Hematopoietic multipotent progenitor cell treated with erythropoietin and hydrocortisone succinate and interleukin-3 and kit ligand, for 6 days (in vitro differentiated cells): ENCODE measurements at regions not wholly inside any gene's neighbourhood (a gene's known extent, or its start where the extent isn't known, plus 50 kb on each side); places are given as distances from the start of the nearest gene placed in this dataset.
"Not testable (repeated sequence)": the region's sequence is repeated elsewhere in the genome, so short reads cannot be mapped to it uniquely, and the experiment has no call there.

Source experiments
- DNase-seq: peaks from one replicate; pipeline ENCODE4 v3.0.0-alpha.2; 2015

DNA sequence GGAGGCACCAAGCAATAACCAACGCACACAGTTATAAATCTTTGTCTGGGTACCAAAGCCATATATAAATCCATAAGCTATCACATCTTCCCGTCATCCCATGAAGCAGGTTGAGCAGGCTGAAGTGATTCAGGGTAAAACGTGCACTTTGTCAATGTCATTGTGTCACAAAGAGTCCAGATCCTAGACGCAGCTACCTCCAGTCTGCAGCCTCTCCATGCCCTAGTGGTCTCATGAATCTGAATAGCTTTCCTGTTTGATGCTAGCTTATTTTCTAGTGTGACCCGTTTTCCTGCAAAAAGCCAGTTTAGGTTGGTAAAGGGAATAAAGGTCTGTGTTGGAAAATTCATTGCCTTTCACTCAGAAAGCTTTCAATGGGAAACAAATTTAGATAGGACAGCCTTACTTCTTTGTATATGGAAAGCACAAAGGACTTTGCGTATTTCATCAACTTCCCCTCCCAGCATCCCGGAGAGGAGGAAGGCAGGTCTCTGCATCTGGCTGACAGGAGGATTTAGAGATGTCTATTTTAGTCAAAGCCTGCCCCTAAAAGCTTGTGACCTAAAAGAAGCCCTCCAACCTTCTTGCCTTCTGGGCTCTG lies 222.3 kb upstream of the ARL4C start:
- DNase-seq, result no peak

DNA sequence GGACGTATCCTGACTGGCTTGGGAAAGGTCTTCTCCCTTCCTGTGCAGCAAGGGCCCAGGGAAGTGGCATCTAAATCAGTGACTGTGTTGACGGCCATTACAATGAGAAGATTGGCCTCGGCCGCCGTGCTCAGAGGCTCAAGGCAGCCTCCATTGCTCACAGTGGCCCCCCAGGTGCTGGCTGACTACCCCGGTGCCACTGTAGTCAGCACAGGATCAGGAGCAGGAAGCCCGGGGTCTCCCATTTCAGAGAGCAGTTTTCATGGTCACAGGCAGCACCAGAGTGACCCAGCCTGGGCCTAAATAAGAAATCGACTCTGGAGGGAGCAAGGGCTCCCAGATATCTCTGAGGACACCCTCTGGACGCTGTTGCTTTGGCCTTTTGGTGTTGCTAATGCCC lies 219.4 kb upstream of the ARL4C start:
- no peak for DNase-seq

GRCh38 chr2:234715671-234716250 lies 218.9 kb upstream of the ARL4C start:
- no peak for DNase-seq

GRCh38 chr2:234714711-234715110 lies 217.8 kb upstream of the ARL4C start:
- DNase-seq, result no peak

GRCh38 chr2:234712421-234712935 lies 215.6 kb upstream of the ARL4C start:
- no peak for DNase-seq

DNA sequence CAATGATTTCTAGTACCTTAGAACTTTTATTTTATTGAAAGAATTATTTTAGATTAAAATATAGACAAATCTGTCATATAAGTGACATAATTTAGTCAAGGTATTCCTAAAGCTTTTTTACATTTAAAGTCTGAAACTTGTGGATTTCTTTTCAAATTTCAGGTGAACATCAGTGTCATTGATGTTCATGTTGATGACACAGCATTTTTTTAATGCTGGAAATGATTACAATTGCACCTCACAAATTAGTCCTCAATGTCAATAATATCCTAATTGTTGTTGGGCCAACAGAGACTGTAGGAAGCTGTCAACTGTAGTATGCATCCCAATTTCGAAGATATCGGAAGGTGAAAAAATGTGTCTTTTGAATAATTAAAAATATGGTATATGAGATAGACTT lies 214.4 kb upstream of the ARL4C start:
- no peak for DNase-seq

GRCh38 chr2:234710587-234710986 lies 213.7 kb upstream of the ARL4C start:
- no peak for DNase-seq

GRCh38 chr2:234710066-234710465 lies 213.2 kb upstream of the ARL4C start:
- DNase-seq, result no peak

DNA sequence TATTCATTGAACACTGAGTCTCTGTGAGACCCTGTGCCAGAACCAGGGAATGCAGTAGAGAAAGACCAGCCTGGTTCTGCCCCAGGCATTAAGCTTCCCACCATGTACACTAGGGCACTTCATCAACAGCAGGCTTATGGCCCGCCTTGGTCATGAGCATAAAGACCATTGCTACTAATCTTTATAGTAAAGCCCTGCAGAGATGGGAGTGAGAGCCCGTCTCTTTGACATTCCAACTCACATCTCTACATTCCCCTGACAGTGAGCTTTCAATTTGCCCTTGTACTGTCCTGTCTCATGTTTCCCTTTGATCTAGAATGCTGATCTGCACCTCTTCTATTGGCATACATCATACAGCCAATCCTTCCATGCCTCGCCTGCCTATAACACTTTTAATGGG lies 211.8 kb upstream of the ARL4C start:
- DNase-seq, result no peak

- DNase-seq, result no peak
Observed at GRCh38 chr2:234708091-234708683, 211.3 kb upstream of the ARL4C start.

GRCh38 chr2:234706086-234706485 lies 209.2 kb upstream of the ARL4C start:
- no peak for DNase-seq

GRCh38 chr2:234705108-234705507 lies 208.2 kb upstream of the ARL4C start:
- no peak for DNase-seq

DNA sequence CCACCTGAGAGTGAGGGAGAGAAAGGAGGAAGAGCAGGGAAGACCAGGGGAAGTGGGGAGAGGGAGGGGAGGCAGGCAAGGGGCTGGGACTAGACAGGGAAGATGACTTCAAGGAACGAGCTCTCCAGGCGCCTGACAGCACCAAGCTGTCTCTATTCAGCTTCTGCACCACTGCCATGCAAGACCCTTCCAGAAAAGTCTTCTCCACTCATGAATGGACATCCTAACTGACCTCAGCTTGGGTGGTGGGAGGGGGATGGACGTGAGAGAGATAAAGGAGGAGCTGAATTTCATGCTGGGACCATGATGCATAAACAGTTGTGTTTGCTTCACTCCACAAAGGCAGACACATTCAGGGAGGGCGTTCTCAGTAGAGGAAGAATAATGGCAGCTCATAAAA lies 206.4 kb upstream of the ARL4C start:
- DNase-seq, result no peak

- DNase-seq, result no peak
Observed at GRCh38 chr2:234702731-234703225, 205.9 kb upstream of the ARL4C start.

DNA sequence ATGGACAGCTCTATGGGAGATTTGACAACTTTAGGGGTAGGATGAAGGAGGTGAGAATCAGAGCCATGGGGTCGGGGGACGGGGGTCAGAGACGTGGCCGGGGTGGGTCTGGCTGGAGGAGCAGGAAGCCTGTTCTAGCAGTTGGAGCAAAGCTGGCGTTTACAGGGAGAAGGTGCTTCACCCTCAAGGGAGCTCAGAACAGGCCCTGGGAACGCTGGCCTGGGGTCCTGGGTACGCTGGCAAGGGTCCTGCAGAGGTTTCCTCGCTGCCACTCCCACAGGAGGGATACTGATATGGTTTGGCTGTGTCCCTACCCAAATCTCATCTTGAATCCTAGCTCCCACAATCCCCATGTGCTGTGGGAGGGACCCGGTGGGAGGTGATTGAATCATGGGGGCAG lies 205.0 kb upstream of the ARL4C start:
- no peak for DNase-seq

DNA sequence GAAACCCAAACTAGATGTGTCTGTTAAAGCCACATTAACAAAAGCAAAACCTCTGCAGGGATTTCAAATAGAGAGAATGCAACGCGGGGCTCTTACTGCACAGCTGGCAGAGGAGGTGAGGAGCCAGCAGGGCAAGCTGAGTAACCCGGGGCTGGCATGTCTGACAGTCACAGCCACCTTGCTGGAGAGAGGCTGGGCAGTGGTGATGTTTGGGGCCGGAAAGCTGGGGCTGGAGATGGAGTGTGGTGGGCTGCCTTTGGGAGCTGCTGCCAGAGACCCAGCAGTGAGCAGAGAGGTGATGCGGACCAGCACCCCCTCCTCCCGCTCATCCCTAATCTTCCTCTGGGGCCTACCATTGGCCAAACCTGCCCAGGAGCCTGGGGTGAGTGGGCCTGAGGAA lies 204.5 kb upstream of the ARL4C start:
- no peak for DNase-seq

DNA sequence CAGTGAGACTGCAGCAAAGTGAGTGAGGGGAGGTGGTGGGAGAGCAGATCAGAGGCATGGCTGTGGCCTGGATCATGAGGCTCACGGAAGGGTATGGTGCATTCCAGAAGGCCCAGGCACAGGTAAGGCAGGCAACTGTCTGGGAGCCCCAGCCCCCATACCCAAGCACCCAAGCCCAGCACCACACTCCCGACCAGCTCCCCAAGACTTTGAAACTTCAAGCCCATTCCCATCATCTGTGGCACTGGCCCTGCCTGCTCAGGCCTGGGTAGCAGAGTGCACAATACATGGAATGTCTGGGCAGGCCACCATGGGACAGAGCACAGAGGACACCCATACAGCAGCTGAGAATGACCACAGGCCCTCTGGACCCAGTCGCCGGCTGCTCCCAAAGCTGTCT lies 202.6 kb upstream of the ARL4C start:
- no peak for DNase-seq

GRCh38 chr2:234697300-234697876 lies 200.5 kb upstream of the ARL4C start:
- not testable (repeated sequence) for DNase-seq

- DNase-seq, result no peak
Observed at GRCh38 chr2:234695981-234696380, 199.1 kb upstream of the ARL4C start.

- no peak for DNase-seq
Observed at GRCh38 chr2:234694244-234695013, 197.5 kb upstream of the ARL4C start.

- not testable (repeated sequence) for DNase-seq
Observed at GRCh38 chr2:234693681-234694190, 196.9 kb upstream of the ARL4C start.

- DNase-seq, result not testable (repeated sequence)
Observed at GRCh38 chr2:234693191-234693590, 196.3 kb upstream of the ARL4C start.
